ENCODE measurements at regions not wholly inside any gene's neighbourhood (a gene's known extent, or its start where the extent isn't known, plus 50 kb on each side); places are given as distances from the start of the nearest gene placed in this dataset.

- Histone ChIP-seq H3K9me3 (ENCODE audit: low read depth, low read length, poor library complexity, severe bottlenecking) (peaks cover 7% of the 10 kb centered on the region), H3K27me3 (replicated peaks; ENCODE audit: insufficient read depth, low read depth, low read length, poor library complexity) (no peaks in the 10 kb centered on the region), H3K4me3 (ENCODE audit: low read depth, low read length, poor library complexity, severe bottlenecking) (no peak overlapping the region), H3K4me1 (ENCODE audit: insufficient read depth, low read length, poor library complexity, severe bottlenecking) (no peaks in the 10 kb centered on the region), H3K36me3 (ENCODE audit: insufficient read depth, low read length, poor library complexity, severe bottlenecking) (no peaks in the 10 kb centered on the region), H3K27ac (ENCODE audit: low read depth, low read length, poor library complexity, severe bottlenecking) (no peak overlapping the region)
- intact Hi-C loops (cut with micrococcal nuclease; ENCODE audit: unreplicated experiment): no loop called here
- ChIA-PET CTCF (no interaction called here), POLR2A (ENCODE audit: low non-redundant PET) (no interaction called here)
- TF ChIP-seq EZH2 (IDR thresholded peaks at IDR 0.05; ENCODE audit: borderline replicate concordance, low read depth, low read length, poor library complexity, severe bottlenecking) (no peak), CTCF (conservative IDR thresholded peaks at IDR 0.05; ENCODE audit: low read depth, low read length) (no peak)
- no peak for DNase-seq (ENCODE audit: low spot score)
- no TSS peak for BruUV-seq (replicated peaks)
Observed at GRCh38 chr3:3342141-3342540, 162.7 kb upstream of the CRBN start.

- intact Hi-C loops (cut with micrococcal nuclease; ENCODE audit: unreplicated experiment): no loop called here
- peaks cover 7% of the 10 kb centered on the region for H3K9me3 ChIP-seq (ENCODE audit: low read depth, low read length, poor library complexity, severe bottlenecking)
- ChIA-PET POLR2A (ENCODE audit: low non-redundant PET) (no interaction called here), CTCF (no interaction called here)
- no peak for DNase-seq (ENCODE audit: low spot score)
- no TSS peak for BruUV-seq (replicated peaks)
- no peaks in the 10 kb centered on the region for H3K36me3 ChIP-seq (ENCODE audit: insufficient read depth, low read length, poor library complexity, severe bottlenecking)
- no peak for TF ChIP-seq CTCF (conservative IDR thresholded peaks at IDR 0.05; ENCODE audit: low read depth, low read length)
- no peaks in the 10 kb centered on the region for H3K4me1 ChIP-seq (ENCODE audit: insufficient read depth, low read length, poor library complexity, severe bottlenecking)
- H3K27me3 ChIP-seq (replicated peaks; ENCODE audit: insufficient read depth, low read depth, low read length, poor library complexity): no peaks in the 10 kb centered on the region
- H3K27ac ChIP-seq (ENCODE audit: low read depth, low read length, poor library complexity, severe bottlenecking): no peak overlapping the region
- H3K4me3 ChIP-seq (ENCODE audit: low read depth, low read length, poor library complexity, severe bottlenecking): no peak overlapping the region
Observed at GRCh38 chr3:3340965-3341895, 161.7 kb upstream of the CRBN start.

GRCh38 chr3:3340526-3340925, 161.0 kb upstream of the CRBN start:
- ChIA-PET POLR2A (ENCODE audit: low non-redundant PET) (no interaction called here), CTCF (no interaction called here)
- TF ChIP-seq CTCF (conservative IDR thresholded peaks at IDR 0.05; ENCODE audit: low read depth, low read length) (no peak), EZH2 (IDR thresholded peaks at IDR 0.05; ENCODE audit: borderline replicate concordance, low read depth, low read length, poor library complexity, severe bottlenecking) (no peak)
- Histone ChIP-seq H3K9me3 (ENCODE audit: low read depth, low read length, poor library complexity, severe bottlenecking) (peaks cover 7% of the 10 kb centered on the region), H3K4me3 (ENCODE audit: low read depth, low read length, poor library complexity, severe bottlenecking) (no peak overlapping the region), H3K36me3 (ENCODE audit: insufficient read depth, low read length, poor library complexity, severe bottlenecking) (no peaks in the 10 kb centered on the region), H3K27me3 (replicated peaks; ENCODE audit: insufficient read depth, low read depth, low read length, poor library complexity) (no peaks in the 10 kb centered on the region), H3K4me1 (ENCODE audit: insufficient read depth, low read length, poor library complexity, severe bottlenecking) (no peaks in the 10 kb centered on the region), H3K27ac (ENCODE audit: low read depth, low read length, poor library complexity, severe bottlenecking) (no peak overlapping the region)
- intact Hi-C loops (cut with micrococcal nuclease; ENCODE audit: unreplicated experiment): no loop called here
- no TSS peak for BruUV-seq (replicated peaks)
- no peak for DNase-seq (ENCODE audit: low spot score)

Measured in A673 (cell line).